SKM-1 (cell line): ENCODE measurements at regions not wholly inside any gene's neighbourhood (a gene's known extent, or its start where the extent isn't known, plus 50 kb on each side); places are given as distances from the start of the nearest gene placed in this dataset.
"Not testable (repeated sequence)": the region's sequence is repeated elsewhere in the genome, so short reads cannot be mapped to it uniquely, and the experiment has no call there.

Source experiments
- DNase-seq: peaks from one replicate; lab custom pipeline; 2025; ENCODE audit not compliant: unreplicated experiment; lab: John Stamatoyannopoulos, UW

GRCh38 chr21:27860314-27860955, 893.5 kb upstream of the ADAMTS5 start:
- DNase-seq = not testable (repeated sequence)

- DNase-seq = not testable (repeated sequence)
Measured at GRCh38 chr21:27858053-27858825, 891.4 kb upstream of the ADAMTS5 start.

DNA sequence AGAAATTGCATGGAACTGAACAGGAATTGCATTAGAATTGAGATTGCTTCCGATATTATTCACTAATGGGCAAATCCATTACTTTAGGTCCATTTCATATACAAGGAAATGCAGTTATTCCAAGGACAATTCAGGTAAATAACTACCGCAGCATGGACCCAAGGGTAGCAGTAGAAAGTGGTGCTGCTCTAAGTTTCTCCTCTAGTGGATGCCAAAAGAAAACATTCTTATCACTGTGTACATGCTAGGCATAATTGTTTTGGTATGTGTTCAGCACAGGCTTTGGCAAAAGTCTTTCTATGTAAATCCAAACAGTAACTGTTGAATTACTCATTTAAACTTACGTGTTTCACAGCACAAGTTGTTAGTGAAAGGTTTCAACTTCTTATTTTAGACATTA, 890.1 kb upstream of the ADAMTS5 start:
- not testable (repeated sequence) for DNase-seq

- no peak for DNase-seq
Measured at GRCh38 chr21:27841084-27841672, 874.3 kb upstream of the ADAMTS5 start.

DNA sequence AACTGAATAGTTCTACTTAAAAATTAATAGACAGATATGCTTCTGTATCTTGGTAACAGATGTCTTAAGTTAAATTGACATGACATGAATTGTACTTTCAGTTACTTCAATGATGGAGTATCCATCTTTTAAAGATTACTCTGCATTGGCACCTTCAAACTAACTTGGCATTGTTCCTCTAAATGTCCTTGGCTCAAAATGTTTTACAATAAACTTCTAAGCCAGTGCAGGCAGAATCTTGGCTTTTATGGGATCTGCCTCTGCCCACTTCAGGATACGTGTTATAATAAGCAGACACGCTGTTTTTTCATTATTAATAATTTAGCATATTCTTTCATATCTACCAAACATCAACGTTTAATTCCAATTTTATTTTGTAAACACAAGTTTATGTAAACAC, 873.4 kb upstream of the ADAMTS5 start:
- no peak for DNase-seq

DNA sequence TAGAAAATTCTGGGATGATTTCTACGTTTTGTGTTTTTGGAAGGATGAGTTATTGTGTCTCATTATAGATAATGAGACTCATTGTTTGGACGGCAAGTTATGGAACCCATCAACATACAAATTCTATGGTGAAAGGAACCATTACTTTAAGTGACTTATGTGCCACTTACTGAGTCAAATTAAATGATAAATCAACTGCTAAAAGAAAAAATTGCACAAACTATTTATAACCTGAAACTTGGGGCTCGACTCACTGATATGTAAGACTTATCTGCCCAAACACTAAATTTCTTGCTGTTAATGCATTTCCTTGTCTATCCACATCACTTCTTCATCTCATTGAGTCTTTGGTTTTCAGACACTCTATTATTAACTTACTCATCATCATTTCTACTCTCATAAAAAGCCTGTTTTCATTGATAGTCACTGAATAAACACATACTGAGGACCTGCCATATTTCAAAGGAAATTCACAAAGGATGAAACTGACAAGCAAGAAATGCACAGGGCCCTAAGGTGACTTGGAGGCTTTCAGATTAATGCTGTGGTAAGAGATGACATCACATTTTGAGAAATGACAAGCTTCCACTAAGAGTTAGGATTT, 872.7 kb upstream of the ADAMTS5 start:
- no peak for DNase-seq

DNA sequence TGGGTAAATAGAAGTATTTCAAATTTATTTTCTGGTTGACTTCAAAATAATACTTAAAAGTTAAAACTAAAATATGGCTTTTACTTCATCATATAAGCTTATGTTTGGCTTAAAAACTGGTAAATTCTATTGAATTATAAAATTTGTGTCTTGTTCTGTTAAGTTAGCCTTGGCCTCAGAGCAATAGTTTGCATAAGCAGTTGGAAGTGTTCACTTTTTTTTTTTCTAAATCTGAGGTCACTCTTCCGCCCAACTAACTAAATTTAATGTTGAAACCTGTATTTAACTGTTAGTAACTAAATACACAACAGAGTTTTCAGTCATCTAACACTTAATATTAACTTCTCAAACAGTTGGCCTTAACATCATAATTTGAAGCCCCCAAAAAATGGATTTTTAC, 871.7 kb upstream of the ADAMTS5 start:
- no peak for DNase-seq

DNA sequence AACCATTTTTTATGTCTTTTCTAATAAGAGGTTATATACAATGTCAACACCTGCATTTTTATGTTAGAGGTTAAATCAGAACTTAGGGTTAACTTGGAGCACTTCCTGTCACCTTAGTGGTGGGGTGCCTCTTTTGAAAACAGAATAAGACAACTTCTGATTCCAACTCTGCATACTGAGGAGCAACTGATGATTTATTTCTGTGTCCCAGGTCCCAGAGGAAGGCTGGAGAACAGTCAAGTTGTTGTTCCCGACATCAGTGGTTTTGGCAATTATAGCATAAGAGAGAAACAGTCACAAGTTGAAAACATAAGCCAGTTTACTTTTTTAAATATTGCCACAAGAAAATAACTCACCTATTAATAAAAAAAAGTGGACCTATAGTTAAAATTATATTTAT, 871.0 kb upstream of the ADAMTS5 start:
- DNase-seq = no peak

DNA sequence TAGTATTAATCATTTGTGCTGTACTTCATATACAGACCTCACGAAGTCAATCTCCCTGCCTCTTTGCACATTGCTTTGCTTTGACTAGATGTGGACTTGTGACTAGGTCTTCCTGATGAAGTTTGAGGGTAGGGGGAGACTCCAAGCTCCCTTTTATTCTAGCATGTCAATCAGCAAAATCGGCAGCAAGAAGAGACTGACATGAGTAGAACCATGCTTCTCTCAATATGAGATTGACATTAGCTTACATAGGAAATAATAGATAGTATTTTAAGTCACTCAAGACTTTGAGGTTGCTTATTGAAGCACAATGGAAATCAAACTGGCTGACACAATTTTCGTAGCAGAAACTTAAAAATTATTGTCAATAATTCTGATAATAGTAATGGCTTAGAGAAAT, 866.4 kb upstream of the ADAMTS5 start:
- DNase-seq = no peak

- DNase-seq = no peak
Measured at GRCh38 chr21:27831816-27832569, 865.1 kb upstream of the ADAMTS5 start.

DNA sequence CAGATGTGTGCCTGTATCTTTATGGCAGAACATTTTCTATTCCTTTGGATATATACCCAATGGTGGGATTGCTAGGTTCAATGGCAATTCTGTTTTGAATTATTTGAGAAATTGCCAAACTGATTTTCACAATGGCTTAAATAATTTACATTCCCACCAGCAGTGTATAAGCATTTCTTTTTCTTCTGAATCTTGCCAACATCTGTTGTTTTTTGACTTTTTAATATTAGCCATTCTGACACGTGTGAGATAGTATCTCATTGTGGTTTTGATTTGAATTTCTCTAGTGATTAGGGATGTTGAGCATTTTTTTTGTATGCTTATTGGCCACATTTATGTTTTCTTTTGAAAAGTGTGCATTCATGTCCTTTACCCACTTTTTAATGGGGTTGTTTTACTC, 864.3 kb upstream of the ADAMTS5 start:
- DNase-seq = no peak

GRCh38 chr21:27827972-27828371, 861.1 kb upstream of the ADAMTS5 start:
- DNase-seq = no peak

DNA sequence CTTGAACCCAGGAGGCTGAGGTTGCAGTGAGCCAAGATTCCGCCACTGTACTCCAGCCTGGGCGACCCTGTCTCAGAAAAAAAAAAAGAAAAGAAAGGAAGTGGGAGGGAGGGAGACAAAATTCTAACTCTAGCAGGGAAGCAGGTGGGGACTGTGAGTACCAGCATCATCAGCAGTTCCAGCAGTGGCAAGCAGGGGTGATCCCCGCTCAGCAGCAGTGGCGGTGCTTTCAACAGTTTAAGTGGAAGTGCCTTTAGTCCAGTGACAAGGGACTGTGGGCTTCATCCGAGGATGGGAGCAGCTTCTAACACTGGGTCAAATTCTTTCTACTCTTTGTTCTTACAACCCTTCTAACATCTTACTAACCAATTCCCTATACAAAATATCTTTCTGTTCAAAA, 858.1 kb upstream of the ADAMTS5 start:
- DNase-seq = no peak

- DNase-seq = no peak
Measured at GRCh38 chr21:27823652-27824201, 856.8 kb upstream of the ADAMTS5 start.

GRCh38 chr21:27820342-27820741, 853.5 kb upstream of the ADAMTS5 start:
- DNase-seq = no peak

DNA sequence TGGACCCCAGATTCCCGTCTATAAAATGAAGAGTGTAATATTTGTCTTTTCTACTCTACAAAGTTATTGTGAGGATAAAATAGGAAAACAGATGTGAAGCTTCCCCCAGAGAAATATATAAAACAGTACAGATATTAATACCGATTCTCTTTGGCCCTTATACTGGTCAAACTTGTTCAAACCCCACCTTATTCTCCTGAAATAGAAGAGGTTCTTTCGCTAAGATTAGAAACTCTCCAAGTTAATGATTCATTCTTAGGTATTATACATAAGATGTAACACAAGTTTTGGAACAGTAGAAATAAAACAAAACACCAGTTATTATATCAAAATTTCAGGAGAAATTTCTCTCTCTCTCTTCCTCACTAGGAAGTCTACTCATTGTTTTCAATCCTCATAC, 852.4 kb upstream of the ADAMTS5 start:
- no peak for DNase-seq

DNA sequence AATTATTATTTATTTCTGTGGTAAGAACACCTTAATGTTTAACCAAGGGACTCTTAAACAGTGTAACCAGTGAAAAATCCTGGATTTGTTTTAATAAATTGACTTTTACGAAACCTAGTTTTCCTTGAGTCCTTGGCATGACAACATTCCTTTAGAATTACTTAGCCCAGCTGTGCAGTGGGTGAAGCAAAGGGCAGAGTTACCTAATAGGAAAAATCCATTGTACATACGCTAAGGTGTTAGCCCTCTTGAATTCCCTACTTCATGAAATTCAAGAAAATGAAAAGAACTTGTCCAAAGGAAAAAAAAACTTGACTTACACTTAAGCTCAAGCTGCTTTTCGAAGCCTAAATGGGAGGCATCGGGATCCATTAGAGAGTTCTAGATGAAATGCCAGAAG, 852.0 kb upstream of the ADAMTS5 start:
- no peak for DNase-seq

DNA sequence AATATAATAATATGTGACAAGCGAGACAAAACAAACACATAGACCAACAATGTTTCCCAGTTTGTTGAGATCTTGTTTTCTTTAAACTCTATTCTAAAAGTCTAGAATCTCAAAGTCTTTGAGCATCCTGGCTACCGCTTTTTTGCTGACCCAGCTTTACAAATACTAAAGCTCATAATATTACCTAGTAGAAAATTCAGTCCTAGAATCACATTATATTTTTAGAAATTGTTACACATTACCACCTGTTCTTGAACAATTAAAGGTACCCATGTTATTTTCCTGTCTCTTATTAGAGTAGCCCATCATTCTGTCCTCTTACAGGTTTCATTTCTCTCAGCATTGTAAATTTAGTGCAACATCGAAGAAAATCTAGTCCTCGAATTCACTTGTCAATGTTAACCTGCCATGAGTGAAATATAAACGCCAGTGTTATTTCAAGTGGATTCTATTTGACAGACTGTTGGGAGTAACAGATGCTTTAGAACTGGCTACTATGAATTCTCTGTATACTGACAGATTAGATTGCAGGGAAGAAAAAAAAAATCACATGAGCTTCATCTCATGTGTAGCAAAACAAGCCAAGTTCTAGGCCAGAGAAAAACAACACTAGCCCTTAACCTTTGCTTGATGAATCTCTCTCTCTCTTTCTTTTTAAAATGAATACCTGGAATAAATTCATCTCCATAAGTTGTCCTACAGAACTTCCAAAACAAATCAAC, 851.2 kb upstream of the ADAMTS5 start:
- DNase-seq = no peak

DNA sequence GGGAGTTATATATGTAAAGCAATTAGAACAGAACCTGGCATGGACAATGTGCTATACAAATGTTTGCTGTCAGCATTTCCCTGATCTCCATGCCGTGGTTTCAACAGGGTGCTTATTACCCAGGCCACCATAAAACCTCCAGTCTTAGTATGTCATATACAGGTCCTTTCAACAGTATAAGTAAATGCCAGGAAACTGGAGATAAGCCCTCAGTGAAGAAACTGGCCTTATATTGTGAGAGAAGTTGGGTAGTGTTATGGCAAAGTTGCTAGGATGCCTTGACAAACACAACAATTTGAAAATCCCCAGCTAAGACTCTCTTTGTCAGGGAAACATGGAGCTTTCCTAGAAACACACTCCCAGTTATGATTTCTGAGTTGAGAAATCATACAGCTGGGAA, 850.2 kb upstream of the ADAMTS5 start:
- DNase-seq = no peak

DNA sequence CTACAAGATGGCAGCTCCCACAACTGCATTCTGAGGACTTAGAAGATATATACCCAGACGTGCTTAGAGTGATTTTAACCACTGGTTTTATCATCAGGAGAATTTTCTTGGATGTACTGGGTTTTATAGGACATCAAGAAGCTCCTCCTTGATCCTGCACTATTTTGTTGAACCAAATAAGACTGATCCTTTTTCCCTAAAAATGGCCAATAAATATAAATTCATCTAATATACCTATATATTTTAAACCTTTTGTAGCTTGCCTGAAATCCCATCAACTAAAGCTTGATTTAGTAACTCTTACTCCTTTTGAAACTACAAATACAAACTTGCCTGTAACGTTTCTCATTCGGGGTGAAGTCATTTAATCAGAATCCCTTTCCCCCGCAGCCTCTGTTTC, 849.4 kb upstream of the ADAMTS5 start:
- no peak for DNase-seq
